ENCODE measurements at regions not wholly inside any gene's neighbourhood (a gene's known extent, or its start where the extent isn't known, plus 50 kb on each side); places are given as distances from the start of the nearest gene placed in this dataset.

DNA sequence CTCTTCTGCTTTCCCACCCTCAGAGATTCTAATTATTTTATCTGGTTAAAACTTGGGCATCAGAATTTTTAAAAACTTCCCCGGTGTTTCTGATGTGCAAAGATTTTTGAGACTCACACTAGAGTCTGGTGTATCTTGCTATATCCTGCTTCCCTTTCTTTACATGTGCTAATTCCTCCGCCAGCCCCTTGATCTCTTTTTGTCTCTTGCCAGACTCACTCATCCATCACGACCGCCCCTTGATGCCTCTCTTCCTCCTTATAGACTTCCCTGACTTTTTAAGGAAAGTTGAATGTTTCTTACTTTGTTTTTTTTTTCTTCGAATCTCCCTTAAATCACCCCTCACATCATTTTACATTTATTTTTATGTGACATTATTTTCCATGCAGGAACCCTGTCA, 274.9 kb upstream of the PITX2 start:
- WGBS (ENCODE audit: missing lambda C conversion rate), result 44% methylated on average over 5 of the region's 5 CpGs
- Histone ChIP-seq H3K4me3 (no peak overlapping the region), H3K27ac (no peak overlapping the region), H3K4me1 (no peaks in the 10 kb centered on the region), H3K4me2 (no peak overlapping the region), H3K9me3 (no peaks in the 10 kb centered on the region)
- no peak for FAIRE-seq
- TF ChIP-seq HOXB5 (CRISPR knock-in tag; IDR thresholded peaks at IDR 0.05) (no peak), ZC3H11A (IDR thresholded peaks at IDR 0.05) (no peak), TFCP2L1 (CRISPR knock-in tag; IDR thresholded peaks at IDR 0.05) (no peak), EP300 (IDR thresholded peaks at IDR 0.05) (no peak), KDM5A (IDR thresholded peaks at IDR 0.05) (no peak), RNF2 (IDR thresholded peaks at IDR 0.05; ENCODE audit: borderline replicate concordance, low read depth) (no peak), SREBF2 (IDR thresholded peaks at IDR 0.05) (no peak), HOXB13 (CRISPR knock-in tag; IDR thresholded peaks at IDR 0.05; ENCODE audit: low read depth) (no peak), CBX2 (IDR thresholded peaks at IDR 0.05; ENCODE audit: borderline replicate concordance, low read depth) (no peak), CHD4 (IDR thresholded peaks at IDR 0.05; ENCODE audit: borderline replicate concordance) (no peak)
- TF ChIP-seq, protein P1, sequence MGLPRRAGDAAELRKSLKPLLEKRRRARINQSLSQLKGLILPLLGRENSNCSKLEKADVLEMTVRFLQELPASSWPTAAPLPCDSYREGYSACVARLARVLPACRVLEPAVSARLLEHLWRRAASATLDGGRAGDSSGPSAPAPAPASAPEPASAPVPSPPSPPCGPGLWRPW (IDR thresholded peaks at IDR 0.05), result no peak
- ATAC-seq, result no peak
- DNase-seq (ENCODE audit: low read depth in 1 of 2, low spot score in 1 of 2), result no peak
- ChIA-PET CTCF (no interaction called here), POLR2A (no interaction called here)

DNA sequence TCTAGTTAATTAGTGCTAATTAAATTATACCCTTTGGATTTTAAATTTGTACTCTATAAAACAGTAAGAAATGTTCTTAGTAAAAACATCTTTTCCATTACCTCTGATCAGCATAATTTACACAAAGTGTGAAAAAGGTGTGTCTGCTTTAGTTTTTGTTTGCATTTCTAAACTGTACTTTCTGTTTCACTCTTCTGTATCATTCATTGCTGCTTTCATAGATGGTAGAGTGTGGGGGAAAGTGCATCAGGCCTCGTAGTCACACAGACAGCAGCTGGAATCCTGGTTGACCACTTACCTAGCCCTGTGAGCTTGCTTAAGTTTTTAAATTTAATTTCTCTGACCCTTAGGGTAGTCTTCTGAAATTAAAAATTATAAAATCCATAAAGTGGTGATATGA, 275.4 kb upstream of the PITX2 start:
- no peak for DNase-seq (ENCODE audit: low read depth in 1 of 2, low spot score in 1 of 2)
- ATAC-seq, result no peak
- CTCF ChIA-PET, result no interaction called here
- no peak for FAIRE-seq
- no peak for TF ChIP-seq HOXA7 (CRISPR knock-in tag; IDR thresholded peaks at IDR 0.05)
- TF ChIP-seq FOSB (CRISPR knock-in tag; IDR thresholded peaks at IDR 0.05), result no peak
- no peak for TF ChIP-seq HDAC2 (IDR thresholded peaks at IDR 0.05)
- TF ChIP-seq MYC (IDR thresholded peaks at IDR 0.05; ENCODE audit: borderline replicate concordance, low read length), result no peak
- TF ChIP-seq, protein P2, sequence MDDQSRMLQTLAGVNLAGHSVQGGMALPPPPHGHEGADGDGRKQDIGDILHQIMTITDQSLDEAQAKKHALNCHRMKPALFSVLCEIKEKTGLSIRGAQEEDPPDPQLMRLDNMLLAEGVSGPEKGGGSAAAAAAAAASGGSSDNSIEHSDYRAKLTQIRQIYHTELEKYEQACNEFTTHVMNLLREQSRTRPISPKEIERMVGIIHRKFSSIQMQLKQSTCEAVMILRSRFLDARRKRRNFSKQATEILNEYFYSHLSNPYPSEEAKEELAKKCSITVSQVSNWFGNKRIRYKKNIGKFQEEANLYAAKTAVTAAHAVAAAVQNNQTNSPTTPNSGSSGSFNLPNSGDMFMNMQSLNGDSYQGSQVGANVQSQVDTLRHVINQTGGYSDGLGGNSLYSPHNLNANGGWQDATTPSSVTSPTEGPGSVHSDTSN (IDR thresholded peaks at IDR 0.05), result no peak
- TF ChIP-seq HOXB5 (CRISPR knock-in tag; IDR thresholded peaks at IDR 0.05), result no peak
- TF ChIP-seq ZC3H11A (IDR thresholded peaks at IDR 0.05), result no peak
- no peak for TF ChIP-seq MAFK (IDR thresholded peaks at IDR 0.05; ENCODE audit: partially characterized antibody)
- TF ChIP-seq TP53 (CRISPR knock-in tag; IDR thresholded peaks at IDR 0.05), result no peak
- no peak for TF ChIP-seq ZFP36 (IDR thresholded peaks at IDR 0.05; ENCODE audit: borderline replicate concordance, partially characterized antibody)
- TF ChIP-seq BHLHE40 (IDR thresholded peaks at IDR 0.05; ENCODE audit: low read depth, low read length), result no peak
- no peak for TF ChIP-seq EHF (CRISPR knock-in tag; IDR thresholded peaks at IDR 0.05)
- TF ChIP-seq SREBF2 (IDR thresholded peaks at IDR 0.05), result no peak
- TF ChIP-seq HEYL (CRISPR knock-in tag; IDR thresholded peaks at IDR 0.05), result no peak
- no peak for TF ChIP-seq RFX5 (IDR thresholded peaks at IDR 0.05)
- TF ChIP-seq, protein P1 (IDR thresholded peaks at IDR 0.05), result no peak
- no peak for TF ChIP-seq PHF8 (IDR thresholded peaks at IDR 0.05; ENCODE audit: borderline replicate concordance, low read depth)
- no peak for TF ChIP-seq NR3C1 (IDR thresholded peaks at IDR 0.05)
- TF ChIP-seq, protein P3, sequence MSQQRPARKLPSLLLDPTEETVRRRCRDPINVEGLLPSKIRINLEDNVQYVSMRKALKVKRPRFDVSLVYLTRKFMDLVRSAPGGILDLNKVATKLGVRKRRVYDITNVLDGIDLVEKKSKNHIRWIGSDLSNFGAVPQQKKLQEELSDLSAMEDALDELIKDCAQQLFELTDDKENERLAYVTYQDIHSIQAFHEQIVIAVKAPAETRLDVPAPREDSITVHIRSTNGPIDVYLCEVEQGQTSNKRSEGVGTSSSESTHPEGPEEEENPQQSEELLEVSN (IDR thresholded peaks at IDR 0.05; ENCODE audit: borderline replicate concordance, low read depth), result no peak
- TF ChIP-seq, protein P4, sequence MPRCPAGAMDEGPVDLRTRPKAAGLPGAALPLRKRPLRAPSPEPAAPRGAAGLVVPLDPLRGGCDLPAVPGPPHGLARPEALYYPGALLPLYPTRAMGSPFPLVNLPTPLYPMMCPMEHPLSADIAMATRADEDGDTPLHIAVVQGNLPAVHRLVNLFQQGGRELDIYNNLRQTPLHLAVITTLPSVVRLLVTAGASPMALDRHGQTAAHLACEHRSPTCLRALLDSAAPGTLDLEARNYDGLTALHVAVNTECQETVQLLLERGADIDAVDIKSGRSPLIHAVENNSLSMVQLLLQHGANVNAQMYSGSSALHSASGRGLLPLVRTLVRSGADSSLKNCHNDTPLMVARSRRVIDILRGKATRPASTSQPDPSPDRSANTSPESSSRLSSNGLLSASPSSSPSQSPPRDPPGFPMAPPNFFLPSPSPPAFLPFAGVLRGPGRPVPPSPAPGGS (IDR thresholded peaks at IDR 0.05), result no peak
- Histone ChIP-seq H3K4me3 (no peak overlapping the region), H3K27ac (no peak overlapping the region), H3K4me2 (no peak overlapping the region), H3K9me3 (no peaks in the 10 kb centered on the region), H3K4me1 (no peaks in the 10 kb centered on the region)
- WGBS (ENCODE audit: missing lambda C conversion rate), result 52% methylated on average over 1 of the region's 1 CpG
- POLR2A ChIA-PET, result no interaction called here
